SK-N-SH treated with all-trans-retinoic acid at 6 μM for 48 hours (cell line): ENCODE measurements at regions not wholly inside any gene's neighbourhood (a gene's known extent, or its start where the extent isn't known, plus 50 kb on each side); places are given as distances from the start of the nearest gene placed in this dataset.

ENCODE experiments used
- ATAC-seq: fragments of 200-7000 bp; cut with Tn5 transposase; 3 replicates; pipeline ENCODE4 v1.9.1; 2020; ENCODE audit warnings: mild to moderate bottlenecking, moderate library complexity
- ARNTL ChIP-seq: fragments of 450-650 bp; formaldehyde crosslinking; IDR thresholded peaks from 2 replicates; pipeline ENCODE4 v1.5.0; 2020; ENCODE audit warnings: low read depth, mild to moderate bottlenecking, moderate library complexity, borderline replicate concordance
- CSDC2 ChIP-seq: fragments of 250-450 bp; sonication (Bioruptor Pico); IDR thresholded peaks from 2 replicates; pipeline ENCODE4 v1.5.0; 2020; ENCODE audit warnings: mild to moderate bottlenecking, moderate library complexity
- ESRRG ChIP-seq: fragments of 250-450 bp; sonication (Bioruptor Pico); IDR thresholded peaks from 2 replicates; pipeline ENCODE4 v1.6.1; 2021; ENCODE audit warnings: mild to moderate bottlenecking
- PATZ1 ChIP-seq: fragments of 250-450 bp; sonication (Bioruptor Pico); IDR thresholded peaks from 2 replicates; pipeline ENCODE4 v1.8.0; 2020; ENCODE audit warnings: mild to moderate bottlenecking, moderate library complexity, borderline replicate concordance
- PPARA ChIP-seq: fragments of 250-450 bp; sonication (Bioruptor Pico); IDR thresholded peaks from 2 replicates; pipeline ENCODE4 v1.5.0; 2020; ENCODE audit warnings: mild to moderate bottlenecking, borderline replicate concordance
- RARB ChIP-seq: fragments of 250-450 bp; sonication (Bioruptor Pico); IDR thresholded peaks from 2 replicates; pipeline ENCODE4 v1.8.0; 2021; ENCODE audit warnings: mild to moderate bottlenecking, moderate library complexity
- SNAI2 ChIP-seq: fragments of 250-450 bp; sonication (Bioruptor Pico); IDR thresholded peaks from 2 replicates; pipeline ENCODE4 v1.5.0; 2020; ENCODE audit warnings: mild to moderate bottlenecking, moderate library complexity
- TCF4 ChIP-seq: fragments of 250-450 bp; sonication (Bioruptor Pico); IDR thresholded peaks from 2 replicates; pipeline ENCODE4 v1.8.0; 2021; ENCODE audit warnings: mild to moderate bottlenecking, moderate library complexity, borderline replicate concordance
- TSHZ2 ChIP-seq: fragments of 250-450 bp; sonication (Bioruptor Pico); IDR thresholded peaks from 2 replicates; pipeline ENCODE4 v1.5.0; 2020; ENCODE audit warnings: mild to moderate bottlenecking, moderate library complexity
- ZC3H10 ChIP-seq: fragments of 250-450 bp; sonication (Bioruptor Pico); IDR thresholded peaks from 2 replicates; pipeline ENCODE4 v1.5.1; 2021; ENCODE audit warnings: mild to moderate bottlenecking, moderate library complexity
- ZFP30 ChIP-seq: fragments of 450-650 bp; formaldehyde crosslinking; IDR thresholded peaks from 2 replicates; pipeline ENCODE4 v1.5.0; 2022; ENCODE audit warnings: mild to moderate bottlenecking, moderate library complexity
- ZNF565 ChIP-seq: fragments of 450-650 bp; formaldehyde crosslinking; conservative IDR thresholded peaks from 2 replicates; pipeline ENCODE4 v1.5.0; 2020; ENCODE audit warnings: low read depth, mild to moderate bottlenecking, moderate library complexity
- ZNF70 ChIP-seq: fragments of 450-650 bp; formaldehyde crosslinking; IDR thresholded peaks from 2 replicates; pipeline ENCODE4 v1.5.0; 2020; ENCODE audit warnings: mild to moderate bottlenecking, moderate library complexity
- ZNF8 ChIP-seq: fragments of 450-650 bp; formaldehyde crosslinking; IDR thresholded peaks from 2 replicates; pipeline ENCODE4 v1.5.0; 2020; ENCODE audit warnings: mild to moderate bottlenecking, moderate library complexity
- TF ChIP-seq, protein P1 (sequence below): fragments of 250-450 bp; sonication (Bioruptor Pico); IDR thresholded peaks from 2 replicates; pipeline ENCODE4 v1.8.0; 2021; ENCODE audit warnings: low read depth, mild to moderate bottlenecking, moderate library complexity, borderline replicate concordance

- TF ChIP-seq CSDC2 (CRISPR knock-in tag) (no peak), ARNTL (no peak), ZNF8 (CRISPR knock-in tag) (no peak), PPARA (CRISPR knock-in tag) (no peak), PATZ1 (CRISPR knock-in tag) (no peak), ZNF70 (no peak)
- ATAC-seq: no peak
Observed at GRCh38 chr17:13699261-13699660, 97.5 kb upstream of the HS3ST3A1 start.

GRCh38 chr17:13702266-13702665 lies 100.5 kb upstream of the HS3ST3A1 start:
- ATAC-seq: no peak

DNA sequence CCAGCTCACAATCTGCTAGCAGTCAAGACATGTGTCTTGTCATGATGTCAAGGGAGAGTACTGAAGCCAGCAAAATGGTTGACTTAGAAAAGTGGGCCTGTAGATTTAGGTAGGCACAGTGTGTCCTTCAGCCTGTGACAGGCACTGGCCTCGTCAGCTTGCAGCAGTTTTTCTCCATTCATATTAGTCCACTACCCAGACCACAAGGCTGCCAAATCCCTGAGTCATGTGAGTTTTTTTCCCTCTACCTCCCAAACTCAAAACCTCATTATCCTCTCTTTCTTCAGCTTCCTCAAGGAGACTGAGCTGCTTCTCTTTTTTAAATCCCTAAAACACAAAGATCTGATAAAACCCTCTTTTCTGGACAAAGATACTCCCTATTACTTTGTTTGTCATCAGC lies 102.6 kb upstream of the HS3ST3A1 start:
- no peak for TF ChIP-seq PPARA (CRISPR knock-in tag)
- no peak for TF ChIP-seq ESRRG (CRISPR knock-in tag)
- TF ChIP-seq TCF4 (CRISPR knock-in tag): no peak
- no peak for TF ChIP-seq CSDC2 (CRISPR knock-in tag)
- TF ChIP-seq, protein P1, sequence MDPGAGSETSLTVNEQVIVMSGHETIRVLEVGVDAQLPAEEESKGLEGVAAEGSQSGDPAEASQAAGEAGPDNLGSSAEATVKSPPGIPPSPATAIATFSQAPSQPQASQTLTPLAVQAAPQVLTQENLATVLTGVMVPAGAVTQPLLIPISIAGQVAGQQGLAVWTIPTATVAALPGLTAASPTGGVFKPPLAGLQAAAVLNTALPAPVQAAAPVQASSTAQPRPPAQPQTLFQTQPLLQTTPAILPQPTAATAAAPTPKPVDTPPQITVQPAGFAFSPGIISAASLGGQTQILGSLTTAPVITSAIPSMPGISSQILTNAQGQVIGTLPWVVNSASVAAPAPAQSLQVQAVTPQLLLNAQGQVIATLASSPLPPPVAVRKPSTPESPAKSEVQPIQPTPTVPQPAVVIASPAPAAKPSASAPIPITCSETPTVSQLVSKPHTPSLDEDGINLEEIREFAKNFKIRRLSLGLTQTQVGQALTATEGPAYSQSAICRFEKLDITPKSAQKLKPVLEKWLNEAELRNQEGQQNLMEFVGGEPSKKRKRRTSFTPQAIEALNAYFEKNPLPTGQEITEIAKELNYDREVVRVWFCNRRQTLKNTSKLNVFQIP: no peak
- ATAC-seq: peak; percentile 74; the same call in 2 of the 3 replicates

More at GRCh38 chr17:13702266-13702665, 100.5 kb upstream of the HS3ST3A1 start:
- TF ChIP-seq ZC3H10 (CRISPR knock-in tag) (no peak), TSHZ2 (CRISPR knock-in tag) (no peak), TCF4 (CRISPR knock-in tag) (no peak), ARNTL (no peak), ZFP30 (CRISPR knock-in tag) (no peak), RARB (CRISPR knock-in tag) (no peak)
- TF ChIP-seq, protein P1: no peak

GRCh38 chr17:13705221-13705620 lies 103.5 kb upstream of the HS3ST3A1 start:
- no peak for ATAC-seq
- TF ChIP-seq TCF4 (CRISPR knock-in tag) (no peak), CSDC2 (CRISPR knock-in tag) (no peak), ZNF565 (no peak), SNAI2 (no peak), ESRRG (CRISPR knock-in tag) (no peak), ZNF8 (CRISPR knock-in tag) (no peak), TSHZ2 (CRISPR knock-in tag) (no peak)
- TF ChIP-seq, all 23 proteins: peak for 0
